Cerebellar cortex (tissue), 1 donor: ENCODE measurements at regions not wholly inside any gene's neighbourhood (a gene's known extent, or its start where the extent isn't known, plus 50 kb on each side); places are given as distances from the start of the nearest gene placed in this dataset.

Experiments used
- DNase-seq: peaks from one replicate; pipeline ENCODE4 v3.0.0-alpha.2; 2015; ENCODE audit warnings: low spot score

- DNase-seq: no peak
These were observed 244.3 kb upstream of the TSHZ2 start for GRCh38 chr20:52727740-52728456.

- no peak for DNase-seq
These were observed 247.6 kb upstream of the TSHZ2 start for GRCh38 chr20:52724541-52724940.

GRCh38 chr20:52722926-52723688, 249.1 kb upstream of the TSHZ2 start:
- no peak for DNase-seq

GRCh38 chr20:52708137-52708536, 264.0 kb upstream of the TSHZ2 start:
- no peak for DNase-seq

- no peak for DNase-seq
These were observed 267.6 kb upstream of the TSHZ2 start for GRCh38 chr20:52704553-52704952.

GRCh38 chr20:52688345-52688744, 283.8 kb upstream of the TSHZ2 start:
- DNase-seq: no peak

- DNase-seq: no peak
These were observed 287.3 kb upstream of the TSHZ2 start for GRCh38 chr20:52684905-52685304.

- no peak for DNase-seq
These were observed 288.0 kb upstream of the TSHZ2 start for GRCh38 chr20:52684176-52684575.

- no peak for DNase-seq
These were observed 288.4 kb upstream of the TSHZ2 start for GRCh38 chr20:52683761-52684160.

GRCh38 chr20:52682237-52682636, 289.9 kb upstream of the TSHZ2 start:
- no peak for DNase-seq

- no peak for DNase-seq
These were observed 290.9 kb upstream of the TSHZ2 start for GRCh38 chr20:52681288-52681687.

GRCh38 chr20:52677216-52677615, 294.9 kb upstream of the TSHZ2 start:
- DNase-seq: no peak

GRCh38 chr20:52676283-52676995, 295.7 kb upstream of the TSHZ2 start:
- no peak for DNase-seq

- no peak for DNase-seq
These were observed 296.8 kb upstream of the TSHZ2 start for GRCh38 chr20:52675375-52675774.

GRCh38 chr20:52668626-52669025, 303.5 kb upstream of the TSHZ2 start:
- no peak for DNase-seq

GRCh38 chr20:52667358-52667757, 304.8 kb upstream of the TSHZ2 start:
- DNase-seq: no peak

GRCh38 chr20:52665441-52665840, 306.7 kb upstream of the TSHZ2 start:
- no peak for DNase-seq

- no peak for DNase-seq
These were observed 316.8 kb upstream of the TSHZ2 start for GRCh38 chr20:52655395-52655794.

- DNase-seq: no peak
These were observed 317.6 kb upstream of the TSHZ2 start for GRCh38 chr20:52654567-52654966.

GRCh38 chr20:52652271-52652670, 319.9 kb upstream of the TSHZ2 start:
- DNase-seq: no peak

GRCh38 chr20:52649727-52650126, 322.4 kb upstream of the TSHZ2 start:
- DNase-seq: no peak

- no peak for DNase-seq
These were observed 326.3 kb upstream of the TSHZ2 start for GRCh38 chr20:52645822-52646221.

- no peak for DNase-seq
These were observed 329.1 kb upstream of the TSHZ2 start for GRCh38 chr20:52643034-52643433.
